HuH-7.5 (cell line): ENCODE measurements at regions not wholly inside any gene's neighbourhood (a gene's known extent, or its start where the extent isn't known, plus 50 kb on each side); places are given as distances from the start of the nearest gene placed in this dataset.
A peak's percentile ranks its signal among the peaks of the same experiment; 100 is the strongest.

ENCODE experiments used
- DNase-seq: peaks from one replicate; pipeline ENCODE4 v3.0.0; 2011; ENCODE audit warnings: low spot score

- DNase-seq, result no peak
Measured at GRCh38 chr4:43243433-43244116, 351.1 kb downstream of the GRXCR1 start.

- DNase-seq, result no peak
Measured at GRCh38 chr4:43244688-43245382, 352.3 kb downstream of the GRXCR1 start.

GRCh38 chr4:43251841-43252240, 359.3 kb downstream of the GRXCR1 start:
- DNase-seq, result peak; percentile 10

GRCh38 chr4:43253541-43253940, 361.0 kb downstream of the GRXCR1 start:
- no peak for DNase-seq

- no peak for DNase-seq
Measured at GRCh38 chr4:43264730-43265129, 372.2 kb downstream of the GRXCR1 start.

GRCh38 chr4:43271946-43272345, 379.4 kb downstream of the GRXCR1 start:
- DNase-seq, result no peak

- DNase-seq, result no peak
Measured at GRCh38 chr4:43274376-43274775, 381.9 kb downstream of the GRXCR1 start.

- no peak for DNase-seq
Measured at GRCh38 chr4:43275779-43276178, 383.3 kb downstream of the GRXCR1 start.

- no peak for DNase-seq
Measured at GRCh38 chr4:43276321-43276720, 383.8 kb downstream of the GRXCR1 start.

- DNase-seq, result no peak
Measured at GRCh38 chr4:43277003-43277402, 384.5 kb downstream of the GRXCR1 start.

- no peak for DNase-seq
Measured at GRCh38 chr4:43282534-43282933, 390.0 kb downstream of the GRXCR1 start.

GRCh38 chr4:43286137-43286536, 393.6 kb downstream of the GRXCR1 start:
- DNase-seq, result no peak

- no peak for DNase-seq
Measured at GRCh38 chr4:43296946-43297528, 404.5 kb downstream of the GRXCR1 start.

- DNase-seq, result no peak
Measured at GRCh38 chr4:43316813-43317212, 424.3 kb downstream of the GRXCR1 start.

- no peak for DNase-seq
Measured at GRCh38 chr4:43325220-43325967, 432.9 kb downstream of the GRXCR1 start.

- DNase-seq, result no peak
Measured at GRCh38 chr4:43330288-43330687, 437.8 kb downstream of the GRXCR1 start.

GRCh38 chr4:43331226-43332051, 438.9 kb downstream of the GRXCR1 start:
- DNase-seq, result no peak

- DNase-seq, result no peak
Measured at GRCh38 chr4:43332052-43332425, 439.5 kb downstream of the GRXCR1 start.

GRCh38 chr4:43337707-43338106, 445.2 kb downstream of the GRXCR1 start:
- no peak for DNase-seq

- DNase-seq, result no peak
Measured at GRCh38 chr4:43339435-43339834, 446.9 kb downstream of the GRXCR1 start.

GRCh38 chr4:43341741-43342140, 449.2 kb downstream of the GRXCR1 start:
- DNase-seq, result no peak

- DNase-seq, result no peak
Measured at GRCh38 chr4:43343298-43343697, 450.8 kb downstream of the GRXCR1 start.
